B cell (primary cell): ENCODE measurements at regions not wholly inside any gene's neighbourhood (a gene's known extent, or its start where the extent isn't known, plus 50 kb on each side); places are given as distances from the start of the nearest gene placed in this dataset.

Experiments used
- EZH2 ChIP-seq: IDR thresholded peaks from 2 replicates; pipeline ENCODE4 v1.6.1; 2012; ENCODE audit warnings: borderline replicate concordance, low read depth, mild to moderate bottlenecking, moderate library complexity, low read length; ENCODE audit not compliant: insufficient read depth, poor library complexity, severe bottlenecking
- TF ChIP-seq, protein P1 (sequence below): fragments of 200-600 bp; IDR thresholded peaks from one replicate; pipeline ENCODE4 v1.8.0; 2022; ENCODE audit warnings: antibody characterized with exemption, mild to moderate bottlenecking

DNA sequence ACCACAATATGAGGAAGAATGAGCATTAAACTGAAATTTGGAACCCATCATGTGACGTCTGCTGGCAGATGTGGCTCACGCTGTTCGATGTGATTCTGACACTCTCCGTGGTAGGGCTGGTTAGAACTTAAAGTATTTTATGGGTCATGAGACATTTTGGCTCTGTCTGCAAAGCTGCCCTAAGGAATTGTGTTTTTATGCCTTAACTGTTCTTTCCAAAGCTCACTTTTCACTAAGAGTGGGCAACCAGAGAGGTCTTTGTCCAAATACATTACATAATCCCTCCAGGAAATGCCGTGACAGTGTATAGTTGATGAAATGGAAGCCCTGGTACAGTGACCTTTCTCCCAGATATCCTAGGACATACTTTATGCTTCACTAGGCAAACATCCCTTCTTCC lies 119.1 kb downstream of the AQP4 start:
- TF ChIP-seq EZH2, result no peak
- TF ChIP-seq, protein P1, sequence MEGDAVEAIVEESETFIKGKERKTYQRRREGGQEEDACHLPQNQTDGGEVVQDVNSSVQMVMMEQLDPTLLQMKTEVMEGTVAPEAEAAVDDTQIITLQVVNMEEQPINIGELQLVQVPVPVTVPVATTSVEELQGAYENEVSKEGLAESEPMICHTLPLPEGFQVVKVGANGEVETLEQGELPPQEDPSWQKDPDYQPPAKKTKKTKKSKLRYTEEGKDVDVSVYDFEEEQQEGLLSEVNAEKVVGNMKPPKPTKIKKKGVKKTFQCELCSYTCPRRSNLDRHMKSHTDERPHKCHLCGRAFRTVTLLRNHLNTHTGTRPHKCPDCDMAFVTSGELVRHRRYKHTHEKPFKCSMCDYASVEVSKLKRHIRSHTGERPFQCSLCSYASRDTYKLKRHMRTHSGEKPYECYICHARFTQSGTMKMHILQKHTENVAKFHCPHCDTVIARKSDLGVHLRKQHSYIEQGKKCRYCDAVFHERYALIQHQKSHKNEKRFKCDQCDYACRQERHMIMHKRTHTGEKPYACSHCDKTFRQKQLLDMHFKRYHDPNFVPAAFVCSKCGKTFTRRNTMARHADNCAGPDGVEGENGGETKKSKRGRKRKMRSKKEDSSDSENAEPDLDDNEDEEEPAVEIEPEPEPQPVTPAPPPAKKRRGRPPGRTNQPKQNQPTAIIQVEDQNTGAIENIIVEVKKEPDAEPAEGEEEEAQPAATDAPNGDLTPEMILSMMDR, result no peak
